T-helper 1 cell treated with Interleukin-12 subunit alpha and Interleukin-12 subunit beta and Interleukin-4 antibody, amounts not matched to agents 30 μg/mL and 1 μg/mL, for 36 hours (primary cell): ENCODE measurements at regions not wholly inside any gene's neighbourhood (a gene's known extent, or its start where the extent isn't known, plus 50 kb on each side); places are given as distances from the start of the nearest gene placed in this dataset.
A peak's percentile ranks its signal among the peaks of the same experiment; 100 is the strongest.

Experiments used
- H3K27ac Mint-ChIP-seq: one replicate; pipeline ENCODE4 v1.8.0; 2021; ENCODE audit warnings: mild to moderate bottlenecking, mixed read lengths
- H3K27me3 Mint-ChIP-seq: one replicate; pipeline ENCODE4 v1.8.0; 2021; ENCODE audit warnings: low read depth, mixed read lengths
- H3K36me3 Mint-ChIP-seq: one replicate; pipeline ENCODE4 v1.8.0; 2021; ENCODE audit warnings: low read depth, mixed read lengths
- H3K4me1 Mint-ChIP-seq: one replicate; pipeline ENCODE4 v1.8.0; 2021; ENCODE audit warnings: low read depth, mixed read lengths
- H3K4me3 Mint-ChIP-seq: one replicate; pipeline ENCODE4 v1.8.0; 2021; ENCODE audit warnings: mild to moderate bottlenecking, moderate library complexity, mixed read lengths
- H3K9me3 Mint-ChIP-seq: one replicate; pipeline ENCODE4 v1.8.0; 2021; ENCODE audit warnings: mixed read lengths

DNA sequence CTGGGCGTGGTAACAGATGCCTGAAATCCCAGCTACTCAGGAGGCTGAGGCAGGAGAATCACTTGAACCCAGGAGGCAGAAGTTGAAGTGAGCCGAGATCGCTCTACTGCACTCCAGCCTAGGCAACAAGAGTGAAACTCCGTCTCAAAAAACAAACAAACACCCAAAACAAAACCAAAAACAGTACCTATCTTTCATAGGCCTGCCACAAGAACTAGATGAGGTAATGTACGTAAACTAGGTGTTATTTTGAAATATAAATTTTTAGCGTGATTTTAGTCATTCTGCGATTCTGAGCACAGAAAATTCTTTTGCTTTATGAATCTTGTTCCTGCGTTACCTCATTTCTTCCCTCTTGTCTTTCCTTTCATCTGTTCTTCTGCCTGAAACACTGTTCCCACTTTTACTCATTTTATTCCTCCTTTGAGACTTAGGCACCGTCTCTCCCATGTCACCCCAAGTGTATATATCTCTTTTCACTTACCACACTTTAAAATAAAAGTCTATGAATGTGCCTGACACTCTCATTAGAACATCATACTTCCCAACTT lies 238.2 kb upstream of the HTR2A start:
- no peak overlapping the region for H3K4me3 Mint-ChIP-seq
- H3K4me1 Mint-ChIP-seq, result peaks cover 2% of the 10 kb centered on the region
- H3K9me3 Mint-ChIP-seq, result no peaks in the 10 kb centered on the region
- no peak overlapping the region for H3K27ac Mint-ChIP-seq
- H3K27me3 Mint-ChIP-seq, result no peaks in the 10 kb centered on the region
- no peaks in the 10 kb centered on the region for H3K36me3 Mint-ChIP-seq

DNA sequence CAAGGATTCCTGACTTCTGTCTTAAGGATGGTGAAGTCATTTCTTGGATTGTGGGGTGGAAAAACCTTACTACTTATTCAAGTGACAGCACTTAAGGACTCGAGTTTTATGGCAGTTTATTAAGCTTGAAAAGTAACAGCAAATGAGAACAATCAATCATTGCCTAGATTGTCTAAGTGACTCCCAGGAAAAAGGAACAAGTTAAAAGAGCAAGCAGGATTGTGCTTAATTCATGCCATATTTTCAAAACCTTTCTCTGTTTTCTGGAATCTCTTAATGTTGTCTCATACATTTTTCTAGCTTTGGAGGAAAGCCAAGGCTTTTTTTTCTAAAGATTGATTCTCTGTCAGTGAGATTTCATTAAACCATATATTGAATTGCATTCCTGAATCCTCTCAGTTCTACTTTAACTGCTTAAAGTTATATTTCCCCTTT lies 236.2 kb upstream of the HTR2A start:
- Mint-ChIP-seq H3K4me3 (no peak overlapping the region), H3K27ac (no peak overlapping the region), H3K9me3 (no peaks in the 10 kb centered on the region), H3K36me3 (no peaks in the 10 kb centered on the region), H3K27me3 (peaks cover 4% of the 10 kb centered on the region), H3K4me1 (peaks cover 2% of the 10 kb centered on the region)

DNA sequence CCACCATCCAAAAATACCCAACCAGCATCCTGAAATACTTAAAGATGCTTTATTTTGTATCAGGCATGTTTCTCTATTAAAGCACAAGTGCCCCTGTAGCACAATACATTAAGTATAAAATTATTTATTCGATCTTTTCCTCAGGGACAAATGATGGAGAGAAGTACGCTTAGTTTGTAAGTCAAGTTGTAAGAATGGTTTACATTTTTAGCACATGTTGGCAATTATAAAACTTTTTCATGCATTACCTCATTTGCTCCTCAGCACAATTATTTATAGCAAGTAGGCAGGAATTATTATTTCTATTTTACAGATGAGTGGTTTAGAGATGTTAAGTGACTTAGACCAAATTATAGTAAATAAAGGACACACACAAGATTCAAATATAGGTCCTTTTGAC lies 232.6 kb upstream of the HTR2A start:
- no peak overlapping the region for H3K27ac Mint-ChIP-seq

DNA sequence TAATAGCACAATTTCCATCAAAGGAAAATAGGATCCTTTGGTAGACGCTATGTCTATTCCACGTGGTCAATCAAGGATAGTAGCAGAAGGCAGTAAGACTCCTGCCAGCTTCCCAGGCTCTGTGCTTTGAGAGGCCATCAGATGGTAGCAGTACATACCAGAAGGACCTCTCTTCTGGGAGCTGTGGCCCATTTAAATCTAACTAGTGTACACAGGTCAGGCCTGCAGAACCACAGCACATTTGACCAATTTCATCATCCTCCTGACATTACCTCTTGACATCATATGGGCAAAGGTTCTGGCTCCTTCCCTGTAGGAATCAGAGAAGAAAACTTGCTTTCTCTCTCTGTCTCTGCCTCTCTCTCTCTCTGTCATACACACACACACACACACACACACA lies 229.6 kb upstream of the HTR2A start:
- Mint-ChIP-seq H3K4me3 (no peak overlapping the region), H3K36me3 (no peaks in the 10 kb centered on the region), H3K27me3 (peaks cover 4% of the 10 kb centered on the region)

More for the DNA sequence above, 232.6 kb upstream of the HTR2A start:
- Mint-ChIP-seq H3K4me3 (no peak overlapping the region), H3K4me1 (no peaks in the 10 kb centered on the region), H3K9me3 (no peaks in the 10 kb centered on the region), H3K36me3 (no peaks in the 10 kb centered on the region), H3K27me3 (peaks cover 4% of the 10 kb centered on the region)

DNA sequence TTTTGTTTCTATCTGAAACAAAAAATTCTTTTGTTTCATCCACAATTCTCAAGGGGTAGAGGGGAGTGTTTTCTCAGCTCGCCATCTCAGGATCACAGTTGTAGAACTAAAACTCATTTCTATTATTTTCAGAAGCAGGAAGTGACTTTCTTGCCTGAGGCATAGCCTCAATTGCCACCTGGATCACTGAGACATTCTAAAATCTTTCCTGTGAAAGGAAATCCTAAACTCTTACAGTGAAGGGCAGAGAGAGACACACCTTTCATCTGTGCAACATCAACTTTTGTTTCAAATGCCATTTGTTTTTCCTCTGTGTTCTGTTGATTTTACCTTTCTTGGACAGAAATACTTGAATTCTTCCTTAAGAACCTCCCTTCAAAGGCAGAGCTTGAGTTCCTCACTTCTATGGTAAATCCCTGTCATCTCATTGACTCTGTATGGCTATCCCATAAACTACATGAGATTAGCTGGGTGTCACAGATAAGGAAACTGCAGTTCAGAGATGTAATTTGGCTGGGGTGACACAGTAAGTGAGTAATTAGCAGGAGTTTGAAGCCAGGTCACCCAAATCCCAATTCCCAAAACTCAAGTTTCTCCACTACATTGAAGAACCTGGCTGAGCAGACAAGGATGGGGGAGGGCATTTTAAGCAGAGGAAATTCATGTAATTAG lies 224.4 kb upstream of the HTR2A start:
- H3K9me3 Mint-ChIP-seq, result no peaks in the 10 kb centered on the region

More for the DNA sequence above, 229.6 kb upstream of the HTR2A start:
- H3K27ac Mint-ChIP-seq, result no peak overlapping the region
- no peaks in the 10 kb centered on the region for H3K4me1 Mint-ChIP-seq
- H3K9me3 Mint-ChIP-seq, result no peaks in the 10 kb centered on the region

DNA sequence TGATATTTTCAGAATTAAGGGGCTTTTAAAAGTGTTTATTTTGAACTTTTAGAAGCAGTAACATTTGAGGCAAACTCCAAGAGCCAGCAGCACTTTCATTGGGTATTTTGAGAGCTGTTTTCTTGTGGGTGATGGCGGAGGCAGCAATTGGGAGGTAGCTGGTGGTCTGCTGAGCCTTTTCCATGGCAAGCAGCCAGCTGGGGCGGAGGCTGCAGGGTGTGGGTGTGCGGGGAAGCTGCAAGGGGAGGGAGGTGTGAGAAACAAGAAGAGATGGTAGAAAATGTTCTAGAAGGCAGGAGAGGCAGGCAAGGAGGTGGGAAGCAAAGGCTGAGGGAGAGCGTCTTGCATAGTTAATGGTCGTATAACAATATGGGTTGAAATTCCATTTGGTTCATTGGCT lies 223.4 kb upstream of the HTR2A start:
- Mint-ChIP-seq H3K9me3 (no peaks in the 10 kb centered on the region), H3K4me3 (no peak overlapping the region), H3K27ac (no peak overlapping the region), H3K4me1 (peaks cover 5% of the 10 kb centered on the region), H3K36me3 (no peaks in the 10 kb centered on the region), H3K27me3 (no peaks in the 10 kb centered on the region)

More for the DNA sequence above, 224.4 kb upstream of the HTR2A start:
- Mint-ChIP-seq H3K4me1 (peaks cover 5% of the 10 kb centered on the region), H3K27me3 (no peaks in the 10 kb centered on the region), H3K4me3 (no peak overlapping the region), H3K36me3 (no peaks in the 10 kb centered on the region), H3K27ac (no peak overlapping the region)

DNA sequence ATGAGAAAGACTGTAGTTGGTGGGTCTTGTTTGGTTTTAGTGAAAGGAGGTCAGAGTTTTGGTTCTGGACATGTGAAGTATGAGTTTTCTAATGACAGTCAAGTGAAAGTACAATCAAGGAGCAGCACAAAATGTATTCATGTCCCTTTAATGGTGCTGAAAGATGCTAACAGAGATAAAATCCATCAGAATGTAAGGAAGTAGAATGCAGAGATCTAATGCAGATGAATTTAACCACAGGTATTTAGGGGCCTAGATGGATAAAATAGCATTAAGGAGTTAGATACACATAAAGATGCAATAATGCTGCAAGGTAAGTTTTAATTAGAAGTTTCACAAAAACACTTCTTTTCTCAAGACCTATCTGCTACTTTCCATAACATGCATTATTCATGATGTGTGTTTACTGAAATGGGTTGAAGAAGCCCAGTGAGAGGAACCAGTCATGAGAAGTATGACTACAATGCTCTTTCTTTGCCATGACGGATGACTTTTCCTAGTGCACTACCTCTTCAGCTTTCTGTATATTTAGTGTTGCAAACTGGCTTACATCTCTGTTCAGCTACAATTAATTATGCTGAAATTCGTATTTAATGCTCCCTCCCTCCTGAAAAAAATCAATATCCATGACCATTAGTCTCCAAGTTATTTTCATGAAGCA lies 222.9 kb upstream of the HTR2A start:
- no peaks in the 10 kb centered on the region for H3K27me3 Mint-ChIP-seq
- H3K4me3 Mint-ChIP-seq, result no peak overlapping the region
- H3K9me3 Mint-ChIP-seq, result no peaks in the 10 kb centered on the region
- H3K27ac Mint-ChIP-seq, result no peak overlapping the region
- H3K4me1 Mint-ChIP-seq, result peaks cover 5% of the 10 kb centered on the region
- no peaks in the 10 kb centered on the region for H3K36me3 Mint-ChIP-seq

DNA sequence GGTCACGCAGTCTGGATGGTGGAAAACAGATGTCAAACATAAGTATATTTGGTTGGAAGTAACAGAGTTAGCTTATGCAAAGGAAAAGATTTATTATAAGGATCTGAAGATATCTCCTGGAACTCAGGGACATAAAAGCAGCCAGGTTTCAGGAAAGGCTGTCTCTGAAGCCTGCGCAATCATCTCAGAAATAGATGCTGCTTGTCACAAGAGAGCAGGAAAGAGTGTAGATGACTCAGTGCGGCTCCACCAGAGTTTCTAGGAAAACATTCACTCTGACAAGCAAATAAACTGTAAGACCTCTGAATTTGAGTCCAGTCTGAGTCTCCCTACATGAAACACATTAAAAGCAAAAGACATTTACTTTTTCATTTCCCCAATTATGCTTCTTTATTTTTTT lies 220.4 kb upstream of the HTR2A start:
- Mint-ChIP-seq H3K36me3 (no peaks in the 10 kb centered on the region), H3K27ac (no peak overlapping the region), H3K4me1 (peaks cover 15% of the 10 kb centered on the region), H3K27me3 (peaks cover 7% of the 10 kb centered on the region), H3K9me3 (no peaks in the 10 kb centered on the region), H3K4me3 (no peak overlapping the region)

DNA sequence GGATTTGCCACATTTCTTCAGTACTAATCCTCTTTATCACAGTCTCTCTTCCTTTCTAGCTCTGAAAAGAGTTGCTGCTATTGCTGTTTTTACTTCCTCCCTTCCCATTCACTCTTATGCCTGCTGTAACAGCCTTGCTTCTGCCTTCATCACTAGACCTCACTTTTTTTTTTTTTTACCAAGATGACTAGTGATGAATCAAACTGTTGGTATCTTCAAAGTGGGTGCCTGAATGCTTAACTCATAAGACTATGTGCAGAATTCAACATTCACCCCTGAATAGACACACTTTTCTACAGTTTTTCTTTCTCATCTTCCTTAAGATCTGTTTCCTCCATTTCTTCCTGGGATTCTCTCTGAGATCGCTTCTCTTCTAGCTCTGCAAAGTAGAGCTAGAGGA lies 217.2 kb upstream of the HTR2A start:
- Mint-ChIP-seq H3K27ac (no peak overlapping the region), H3K4me1 (peaks cover 28% of the 10 kb centered on the region), H3K4me3 (no peak overlapping the region), H3K36me3 (peaks cover under 1% of the 10 kb centered on the region), H3K27me3 (peaks cover 7% of the 10 kb centered on the region), H3K9me3 (peaks cover under 1% of the 10 kb centered on the region)

DNA sequence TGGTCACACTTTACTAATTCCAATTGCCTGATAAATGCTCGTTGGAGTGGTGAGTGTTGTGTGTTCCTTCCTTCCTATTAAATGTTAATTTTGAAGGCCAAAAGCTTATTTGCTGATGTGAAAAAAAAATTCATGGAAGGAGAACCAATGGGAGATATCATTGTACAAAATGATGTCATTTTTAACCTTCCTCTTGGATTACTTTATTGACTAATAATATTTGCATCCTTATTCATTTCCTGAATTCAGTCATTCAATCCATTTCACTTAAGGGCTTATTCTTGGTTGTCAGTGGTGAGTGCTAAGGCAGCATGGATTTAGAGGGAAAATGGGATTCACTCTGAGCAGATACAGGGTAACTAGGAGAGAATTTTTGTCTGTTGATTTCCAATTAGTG lies 216.0 kb upstream of the HTR2A start:
- Mint-ChIP-seq H3K4me3 (no peak overlapping the region), H3K9me3 (peaks cover 4% of the 10 kb centered on the region), H3K4me1 (peaks cover 29% of the 10 kb centered on the region), H3K27ac (no peak overlapping the region), H3K36me3 (peaks cover 2% of the 10 kb centered on the region), H3K27me3 (peaks cover 7% of the 10 kb centered on the region)

DNA sequence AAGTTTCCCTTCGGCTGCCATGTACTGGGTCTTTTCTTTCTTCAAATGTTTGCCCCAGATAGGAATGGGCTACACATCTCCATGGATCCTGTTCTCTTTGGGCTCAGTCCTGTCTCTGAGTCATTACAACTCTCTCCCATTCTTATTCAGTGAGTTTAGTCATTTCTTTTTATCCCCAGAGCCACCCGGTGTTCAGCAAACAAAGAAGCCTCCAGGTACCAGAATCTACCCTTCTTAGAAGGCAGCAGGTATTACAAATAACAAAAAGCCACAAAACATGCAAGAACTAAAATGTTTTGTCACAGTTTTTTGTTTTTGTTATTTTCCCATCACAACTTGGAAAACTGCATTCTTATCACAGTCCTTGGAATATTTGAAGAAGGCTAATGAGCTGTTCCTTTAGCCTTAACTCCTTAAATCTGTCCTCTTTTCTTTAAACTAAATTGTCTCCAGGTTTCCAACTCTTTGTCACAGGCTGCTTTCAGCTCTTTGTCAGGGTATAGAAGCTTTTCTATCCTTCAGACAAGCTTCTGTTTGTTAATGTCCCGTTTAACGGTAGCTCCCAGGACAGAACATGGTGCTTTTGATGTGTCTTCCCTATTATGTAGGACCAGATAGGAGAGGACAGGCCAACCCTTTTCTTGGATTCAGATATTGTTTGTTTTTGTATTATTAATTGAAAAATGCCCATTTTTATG lies 215.5 kb upstream of the HTR2A start:
- Mint-ChIP-seq H3K36me3 (peaks cover 2% of the 10 kb centered on the region), H3K27ac (no peak overlapping the region), H3K4me3 (no peak overlapping the region), H3K4me1 (peaks cover 34% of the 10 kb centered on the region), H3K9me3 (peaks cover 4% of the 10 kb centered on the region), H3K27me3 (peaks cover 7% of the 10 kb centered on the region)

DNA sequence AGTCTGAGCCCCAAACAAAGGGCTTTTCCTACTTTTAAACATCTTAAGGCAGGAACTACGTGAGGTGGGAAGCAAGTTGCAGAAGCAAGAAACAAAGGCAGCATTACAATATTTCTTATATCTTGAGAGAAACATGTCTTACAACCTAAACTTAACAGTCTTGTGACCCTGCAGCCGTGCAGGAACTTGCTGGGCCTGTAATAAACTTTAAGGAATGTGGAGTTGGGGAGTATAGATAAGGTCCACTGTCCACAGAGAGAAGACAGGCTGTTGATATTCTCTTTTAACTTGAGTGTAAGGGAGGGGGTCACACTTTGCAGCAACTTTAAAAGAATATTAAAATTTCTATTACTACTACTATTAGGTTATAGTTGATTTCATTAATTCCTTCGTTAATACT lies 214.6 kb upstream of the HTR2A start:
- Mint-ChIP-seq H3K27me3 (peaks cover 7% of the 10 kb centered on the region), H3K4me1 (peaks cover 34% of the 10 kb centered on the region), H3K36me3 (peaks cover 2% of the 10 kb centered on the region), H3K9me3 (peaks cover 4% of the 10 kb centered on the region), H3K27ac (no peak overlapping the region), H3K4me3 (no peak overlapping the region)

DNA sequence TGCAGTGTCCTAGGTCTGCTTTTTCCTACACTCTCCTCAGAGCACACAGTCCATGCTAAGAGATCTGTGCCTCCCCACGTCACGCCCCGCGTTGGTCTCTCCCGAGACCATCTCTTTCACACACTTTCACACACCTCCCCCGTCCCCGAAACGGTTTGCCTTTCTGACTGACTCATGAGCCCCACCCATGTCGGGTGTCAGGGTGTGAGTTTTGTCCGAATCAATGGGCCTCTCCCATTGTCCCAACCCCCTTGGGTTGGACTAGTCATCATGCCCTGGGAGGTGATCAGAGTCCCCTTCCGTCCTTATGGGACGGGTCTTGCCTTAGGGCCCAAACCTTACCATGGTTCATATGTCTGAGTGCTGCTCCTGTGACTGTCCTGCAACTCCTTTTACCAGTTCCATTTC lies 214.0 kb upstream of the HTR2A start:
- Mint-ChIP-seq H3K36me3 (peaks cover 2% of the 10 kb centered on the region), H3K27ac (no peak overlapping the region), H3K9me3 (peaks cover 4% of the 10 kb centered on the region), H3K27me3 (peaks cover 7% of the 10 kb centered on the region), H3K4me1 (peaks cover 32% of the 10 kb centered on the region), H3K4me3 (no peak overlapping the region)

DNA sequence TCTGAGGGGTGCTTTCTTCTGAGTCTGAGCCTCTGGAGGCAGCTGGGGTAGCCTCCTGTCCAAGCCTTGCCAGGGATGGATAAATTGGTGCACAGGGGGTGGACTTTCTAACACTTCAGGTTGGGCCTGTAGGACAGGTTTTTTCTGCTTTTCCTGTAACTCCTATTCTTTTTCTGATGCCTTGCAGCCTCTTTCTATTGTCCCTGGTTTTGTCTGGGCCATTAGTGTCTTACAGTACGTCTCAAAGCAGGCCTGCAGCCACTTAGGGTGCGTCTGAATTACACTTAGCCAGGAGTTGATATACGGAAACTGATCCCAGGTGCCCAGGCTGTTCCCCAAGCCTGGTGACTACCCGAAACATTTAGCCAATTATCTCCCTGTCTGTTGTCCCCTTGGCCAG lies 213.3 kb upstream of the HTR2A start:
- Mint-ChIP-seq H3K27ac (no peak overlapping the region), H3K4me3 (no peak overlapping the region), H3K36me3 (peaks cover 4% of the 10 kb centered on the region), H3K9me3 (peaks cover 4% of the 10 kb centered on the region), H3K27me3 (peaks cover 7% of the 10 kb centered on the region), H3K4me1 (peaks cover 32% of the 10 kb centered on the region)

DNA sequence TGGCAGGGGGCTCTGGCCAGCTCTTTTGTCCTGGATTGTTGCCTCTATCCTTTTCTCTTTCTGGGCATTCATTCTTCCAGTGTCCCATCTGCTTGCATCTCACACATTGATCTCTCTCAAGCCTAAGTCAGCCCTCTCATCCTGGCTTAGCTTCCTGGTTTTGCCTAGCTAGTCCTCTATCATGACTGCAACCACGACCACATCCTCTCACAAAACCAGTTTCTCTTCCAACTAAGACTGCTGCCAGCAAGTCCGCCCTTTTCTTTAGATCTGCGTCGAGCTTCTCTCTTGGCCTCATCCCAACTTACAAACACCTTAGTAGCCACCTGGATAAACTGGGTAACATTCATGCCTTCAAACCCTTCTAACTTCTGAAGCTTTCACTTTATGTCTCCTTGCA lies 212.2 kb upstream of the HTR2A start:
- H3K9me3 Mint-ChIP-seq, result peaks cover 4% of the 10 kb centered on the region
- peaks cover 29% of the 10 kb centered on the region for H3K4me1 Mint-ChIP-seq
- H3K27me3 Mint-ChIP-seq, result peaks cover 4% of the 10 kb centered on the region
- H3K4me3 Mint-ChIP-seq, result peak overlapping the region; percentile 45
- peaks cover 4% of the 10 kb centered on the region for H3K36me3 Mint-ChIP-seq
- H3K27ac Mint-ChIP-seq, result peak overlapping the region; percentile 80
